Stimulated activated CD8-positive, alpha-beta memory T cell treated with anti-CD3 and anti-CD28 coated beads, Interleukin-7, amount 100 ng/mL, for 1 hour (primary cell): ENCODE measurements at regions not wholly inside any gene's neighbourhood (a gene's known extent, or its start where the extent isn't known, plus 50 kb on each side); places are given as distances from the start of the nearest gene placed in this dataset.
"Not testable (repeated sequence)": the region's sequence is repeated elsewhere in the genome, so short reads cannot be mapped to it uniquely, and the experiment has no call there.

Experiments used
- DNase-seq, 2 donors: peaks; one replicate each; pipeline ENCODE4 v3.0.0-alpha.2; 2020; ENCODE audit warnings: low read depth in 2 of 2

- DNase-seq, result no peak
Observed at GRCh38 chr6:160804639-160805038, 102.6 kb downstream of the PLG start.

GRCh38 chr6:160808263-160808662 lies 106.2 kb downstream of the PLG start:
- DNase-seq, result no peak

DNA sequence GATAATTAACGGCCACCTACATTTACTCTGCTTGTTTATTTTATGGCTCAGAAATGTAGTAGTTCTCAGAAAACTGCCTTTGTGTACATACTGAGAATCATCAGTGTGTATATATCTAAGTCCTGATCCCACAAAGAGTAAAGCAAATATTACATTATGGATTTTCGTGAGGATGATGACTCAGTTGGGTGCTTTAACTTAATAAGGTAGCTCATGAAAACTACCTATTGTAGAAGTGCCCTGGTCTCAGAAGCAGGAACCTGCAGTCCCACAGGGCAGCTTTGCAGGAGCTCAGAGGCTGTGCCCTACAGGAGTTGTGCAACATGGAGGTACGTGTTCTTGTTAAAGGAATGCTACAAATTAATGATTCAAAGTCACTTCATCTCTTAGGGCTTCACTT lies 108.2 kb downstream of the PLG start:
- DNase-seq, result no peak

- no peak for DNase-seq
Observed at GRCh38 chr6:160812097-160812496, 110.1 kb downstream of the PLG start.

DNA sequence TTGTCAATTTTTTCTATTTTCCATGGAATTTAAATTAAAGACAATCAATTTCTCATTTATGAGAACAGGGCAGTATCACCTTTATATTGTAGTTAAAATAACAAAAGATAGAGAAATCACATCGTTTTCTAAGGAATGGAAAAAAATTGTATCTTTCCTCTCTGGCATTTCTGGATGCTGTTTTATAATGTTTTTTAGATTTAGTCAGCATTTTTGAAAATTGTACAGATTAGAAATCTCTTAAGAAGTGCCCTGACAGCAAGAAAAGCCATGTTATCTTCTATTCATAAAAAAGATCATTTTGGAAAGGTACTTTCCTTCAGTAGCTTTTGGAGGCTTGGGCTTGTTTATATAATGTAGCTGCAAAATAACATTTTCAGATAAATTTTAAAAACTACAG lies 116.9 kb downstream of the PLG start:
- no peak for DNase-seq

DNA sequence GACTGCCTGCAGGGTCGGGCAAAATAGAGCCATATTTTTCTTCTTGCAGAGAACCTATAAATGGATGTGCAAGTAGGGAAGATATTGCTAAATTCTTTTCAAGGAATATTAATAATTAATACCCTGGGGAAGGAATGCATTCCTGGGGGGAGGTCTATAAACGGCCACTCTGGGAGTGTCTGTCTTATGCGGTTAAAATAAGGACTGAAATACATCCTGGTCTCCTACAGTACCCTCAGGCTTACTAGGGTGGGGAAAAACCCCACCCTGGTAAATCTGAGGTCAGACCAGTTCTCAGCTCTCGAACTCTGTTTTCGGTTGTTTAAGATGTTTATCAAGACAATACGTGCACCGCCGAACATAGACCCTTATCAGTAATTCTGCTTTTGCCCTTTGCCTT lies 118.6 kb downstream of the PLG start:
- DNase-seq, result not testable (repeated sequence)

GRCh38 chr6:160831739-160832138 lies 129.7 kb downstream of the PLG start:
- no peak for DNase-seq

DNA sequence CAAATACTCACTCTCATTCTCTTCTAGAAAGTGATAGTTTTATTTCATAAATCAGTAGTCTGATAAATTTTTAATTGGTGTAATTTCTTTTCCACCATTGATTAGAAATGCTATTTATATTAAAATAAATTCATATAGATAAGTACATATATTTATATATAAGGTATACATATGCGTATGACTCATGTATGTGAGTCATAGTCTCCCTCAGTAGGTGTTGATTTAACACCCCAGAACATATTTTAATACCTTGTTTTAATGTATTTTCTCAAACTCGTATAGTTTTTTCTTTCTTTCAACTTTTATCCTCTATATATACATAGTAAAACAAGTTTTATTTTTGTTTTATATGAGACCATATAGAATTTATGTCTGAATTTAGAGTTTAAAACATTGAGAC lies 130.4 kb downstream of the PLG start:
- DNase-seq, result no peak

DNA sequence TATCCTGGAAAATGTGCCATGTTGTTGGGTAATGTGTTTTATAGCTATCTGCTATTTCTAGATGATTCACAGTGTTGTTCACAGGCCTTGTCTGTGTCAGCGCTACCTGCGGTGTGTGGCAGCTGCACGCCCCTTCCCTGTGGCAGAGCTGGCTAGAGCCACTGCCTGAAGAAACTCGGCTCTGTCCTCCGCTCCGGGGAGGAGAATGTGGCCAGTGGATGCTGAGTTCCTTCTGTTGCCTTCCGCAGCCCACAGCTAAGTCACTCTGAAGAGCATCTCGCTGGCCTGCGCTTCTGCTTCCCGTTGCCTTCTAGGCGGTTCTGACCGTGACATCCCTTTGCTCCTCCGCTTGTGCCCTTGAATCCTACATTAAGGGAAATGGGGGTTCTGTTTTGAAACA lies 135.1 kb downstream of the PLG start:
- DNase-seq, result no peak

DNA sequence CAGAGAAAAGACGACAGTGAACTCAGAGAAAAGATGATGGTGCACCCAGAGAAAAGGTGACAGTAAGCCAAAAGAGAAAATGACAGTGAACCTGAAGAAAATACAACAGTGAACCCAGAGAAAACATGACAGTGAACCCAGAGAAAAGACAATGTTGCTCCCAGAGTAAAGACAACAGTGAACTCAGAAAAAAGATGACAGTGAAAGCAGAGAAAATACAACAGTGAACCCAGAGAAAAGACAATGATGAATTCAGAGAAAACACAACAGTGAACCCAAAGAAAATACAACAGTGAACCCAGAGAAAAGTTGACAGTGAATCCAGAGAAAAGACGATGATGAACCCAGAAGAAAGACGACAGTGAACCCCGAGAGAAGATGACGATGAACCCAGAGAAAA lies 140.5 kb upstream of the MAP3K4 start:
- no peak for DNase-seq

DNA sequence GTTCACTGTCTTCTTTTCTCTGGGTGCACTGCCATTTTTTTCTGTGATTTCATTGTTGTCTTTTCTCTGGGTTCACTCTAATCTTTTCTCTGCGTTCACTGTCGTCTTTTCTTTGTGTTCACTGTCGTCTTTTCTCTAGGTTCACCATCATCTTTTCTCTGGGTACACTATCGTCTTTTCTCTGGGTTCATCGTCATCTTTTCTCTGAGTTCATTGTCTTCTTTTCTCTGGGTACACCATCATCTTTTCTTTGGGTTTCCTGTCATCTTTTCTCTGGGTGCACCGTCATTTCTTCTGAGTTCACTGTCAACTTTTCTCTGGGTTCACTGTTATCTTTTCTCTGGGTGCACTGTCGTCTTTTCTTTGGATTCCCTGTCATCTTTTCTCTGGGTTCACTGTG lies 137.6 kb upstream of the MAP3K4 start:
- DNase-seq, result no peak

GRCh38 chr6:160858886-160859285 lies 132.7 kb upstream of the MAP3K4 start:
- DNase-seq, result no peak

- DNase-seq, result no peak
Observed at GRCh38 chr6:160859822-160860221, 131.7 kb upstream of the MAP3K4 start.

DNA sequence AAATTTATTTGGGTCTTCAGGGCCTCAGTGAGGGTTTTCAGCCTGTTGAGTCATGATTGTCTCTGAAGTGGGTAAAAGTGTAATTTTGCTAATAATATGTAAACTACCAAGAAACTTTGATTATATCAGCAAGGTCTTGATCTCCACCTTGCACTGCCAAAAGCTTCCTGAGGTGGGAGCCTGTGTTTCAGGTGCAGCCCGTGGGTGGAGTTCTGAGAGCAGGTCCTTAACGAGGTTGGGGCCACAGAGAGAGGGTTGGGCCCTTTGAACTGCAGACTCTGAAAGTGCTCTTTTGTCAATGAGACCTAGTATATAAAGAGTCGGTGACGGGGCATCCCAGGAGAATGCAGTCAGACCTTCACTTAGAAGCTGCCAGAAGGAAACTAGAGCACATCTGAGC lies 129.7 kb upstream of the MAP3K4 start:
- no peak for DNase-seq

- no peak for DNase-seq
Observed at GRCh38 chr6:160863782-160864181, 127.8 kb upstream of the MAP3K4 start.

- no peak for DNase-seq
Observed at GRCh38 chr6:160871320-160871719, 120.2 kb upstream of the MAP3K4 start.

- DNase-seq, result no peak
Observed at GRCh38 chr6:160881148-160881808, 110.3 kb upstream of the MAP3K4 start.

GRCh38 chr6:160882006-160882405 lies 109.6 kb upstream of the MAP3K4 start:
- DNase-seq, result no peak

DNA sequence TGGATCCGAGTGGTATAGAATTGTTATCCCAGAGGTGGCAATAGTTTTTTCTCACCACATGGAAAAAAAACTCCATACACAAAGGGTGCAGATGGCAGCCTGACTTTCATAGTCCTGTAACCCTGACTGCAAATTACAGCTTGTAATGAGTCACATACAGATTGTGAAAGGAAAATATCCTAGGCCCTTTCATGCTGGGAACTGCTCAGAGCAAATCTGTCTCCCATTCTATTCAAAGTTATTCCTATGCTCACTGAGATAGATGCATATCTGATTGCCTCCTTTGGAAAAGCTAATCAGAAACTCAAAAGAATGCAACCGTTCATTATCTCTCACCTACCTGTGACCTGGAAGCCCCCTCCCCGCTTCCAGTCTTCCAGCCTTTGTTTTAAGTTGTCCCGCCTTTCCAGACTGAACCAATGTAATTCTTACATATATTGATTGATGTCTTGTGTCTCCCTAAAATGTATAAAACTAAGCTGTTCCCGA lies 108.7 kb upstream of the MAP3K4 start:
- no peak for DNase-seq

GRCh38 chr6:160883560-160883959 lies 108.0 kb upstream of the MAP3K4 start:
- DNase-seq, result no peak

- no peak for DNase-seq
Observed at GRCh38 chr6:160883999-160884398, 107.6 kb upstream of the MAP3K4 start.

DNA sequence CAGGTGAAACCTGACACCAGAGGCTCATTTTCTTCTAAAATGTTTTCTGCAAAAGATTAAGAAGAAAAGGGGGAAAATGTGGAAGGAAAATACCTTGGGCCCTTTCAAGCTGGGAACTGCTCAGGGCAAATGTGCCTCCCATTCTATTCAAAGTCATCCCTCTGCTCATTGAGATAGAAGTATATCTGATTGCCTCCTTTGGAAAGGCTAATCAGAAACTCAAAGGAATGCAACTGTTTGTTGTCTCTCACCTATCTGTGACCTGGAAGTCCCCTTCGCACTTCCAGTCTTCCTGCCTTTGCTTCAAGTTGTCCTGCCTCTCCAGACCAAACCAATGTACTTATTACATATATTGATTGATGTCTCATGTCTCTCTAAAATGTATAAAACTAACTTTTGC lies 102.4 kb upstream of the MAP3K4 start:
- not testable (repeated sequence) for DNase-seq

DNA sequence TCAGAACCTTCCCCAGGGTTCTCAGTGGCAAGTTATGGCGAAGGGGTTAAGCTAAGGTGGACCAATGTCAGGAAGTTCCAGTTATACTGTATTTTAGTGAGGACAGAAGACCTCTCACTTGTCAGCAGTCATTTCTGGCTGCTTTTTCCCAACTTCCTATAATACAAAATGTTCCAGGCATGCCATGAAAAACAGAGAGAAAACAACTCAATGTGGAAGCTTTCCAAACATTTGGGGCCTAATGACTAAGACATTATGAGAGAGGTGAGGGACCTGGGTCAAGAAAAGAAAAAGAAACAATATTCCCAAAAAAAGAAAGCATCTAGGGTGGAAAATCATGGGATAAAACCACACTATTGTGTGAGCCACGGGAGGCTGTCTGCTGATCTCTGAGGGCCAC lies 99.9 kb upstream of the MAP3K4 start:
- no peak for DNase-seq

DNA sequence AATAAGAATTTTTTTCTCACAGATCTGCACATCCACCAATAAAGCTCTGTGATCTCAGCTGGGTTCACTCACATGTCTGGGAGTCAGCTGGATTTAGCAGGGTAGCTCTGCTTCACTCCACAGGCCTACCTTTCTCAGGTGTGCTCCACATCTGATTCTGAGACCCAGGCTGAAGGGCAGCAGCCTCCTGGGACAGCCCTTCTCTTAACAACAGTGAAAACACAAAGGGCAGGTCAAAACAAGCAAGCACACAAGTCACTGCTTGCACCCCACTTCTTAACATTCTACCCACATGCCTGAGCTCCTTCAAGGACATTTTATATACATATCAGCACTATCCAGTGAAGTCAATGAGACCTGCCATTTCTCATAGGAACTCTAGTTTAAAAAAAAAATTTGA lies 96.0 kb upstream of the MAP3K4 start:
- DNase-seq, result no peak
